Stimulated activated CD8-positive, alpha-beta memory T cell treated with anti-CD3 and anti-CD28 coated beads, Interleukin-15, amount 100 ng/mL, for 1 hour (primary cell): ENCODE measurements at regions not wholly inside any gene's neighbourhood (a gene's known extent, or its start where the extent isn't known, plus 50 kb on each side); places are given as distances from the start of the nearest gene placed in this dataset.

Experiments
- DNase-seq: peaks from one replicate; pipeline ENCODE4 v3.0.0-alpha.2; 2020; ENCODE audit warnings: low read depth

GRCh38 chr4:128355305-128355704 lies 67.7 kb upstream of the PGRMC2 start:
- no peak for DNase-seq

GRCh38 chr4:128354205-128354821 lies 66.7 kb upstream of the PGRMC2 start:
- DNase-seq: no peak

GRCh38 chr4:128353791-128354190 lies 66.2 kb upstream of the PGRMC2 start:
- DNase-seq: no peak

GRCh38 chr4:128351502-128351901 lies 63.9 kb upstream of the PGRMC2 start:
- DNase-seq: no peak

GRCh38 chr4:128350449-128351045 lies 62.9 kb upstream of the PGRMC2 start:
- DNase-seq: no peak

GRCh38 chr4:128349921-128350320 lies 62.3 kb upstream of the PGRMC2 start:
- no peak for DNase-seq

GRCh38 chr4:128347930-128348660 lies 60.5 kb upstream of the PGRMC2 start:
- DNase-seq: no peak

- no peak for DNase-seq
These were observed 59.7 kb upstream of the PGRMC2 start for GRCh38 chr4:128347175-128347868.

- no peak for DNase-seq
These were observed 58.6 kb upstream of the PGRMC2 start for GRCh38 chr4:128346054-128346716.

- DNase-seq: no peak
These were observed 58.0 kb upstream of the PGRMC2 start for GRCh38 chr4:128345650-128346049.

- DNase-seq: no peak
These were observed 55.1 kb upstream of the PGRMC2 start for GRCh38 chr4:128342762-128343161.

- DNase-seq: no peak
These were observed 54.0 kb upstream of the PGRMC2 start for GRCh38 chr4:128341634-128342033.

- DNase-seq: no peak
These were observed 51.2 kb upstream of the PGRMC2 start for GRCh38 chr4:128338634-128339355.

GRCh38 chr4:128337863-128338262 lies 50.2 kb upstream of the PGRMC2 start:
- DNase-seq: no peak
